HUES6 (cell line): ENCODE measurements at regions not wholly inside any gene's neighbourhood (a gene's known extent, or its start where the extent isn't known, plus 50 kb on each side); places are given as distances from the start of the nearest gene placed in this dataset.

Experiments used
- H3K27ac ChIP-seq: 2 replicates; pipeline ENCODE4 v1.7.0; 2013; ENCODE audit warnings: low read depth, mild to moderate bottlenecking, low read length, inconsistent platforms
- H3K27me3 ChIP-seq: 2 replicates; pipeline ENCODE4 v1.6.1; 2013; ENCODE audit warnings: low read length; ENCODE audit not compliant: control insufficient read depth, insufficient read depth
- H3K36me3 ChIP-seq: 2 replicates; pipeline ENCODE4 v1.6.1; 2013; ENCODE audit warnings: low read length; ENCODE audit not compliant: control insufficient read depth, insufficient read depth
- H3K4me1 ChIP-seq: 2 replicates; pipeline ENCODE4 v1.6.1; 2013; ENCODE audit warnings: low read length; ENCODE audit not compliant: control insufficient read depth, insufficient read depth
- H3K4me3 ChIP-seq: 2 replicates; pipeline ENCODE4 v1.5.1; 2013; ENCODE audit warnings: low read depth, low read length
- H3K9ac ChIP-seq: one replicate; pipeline ENCODE4 v1.6.1; 2013; ENCODE audit warnings: mild to moderate bottlenecking, low read length
- H3K9me3 ChIP-seq: 2 replicates; pipeline ENCODE4 v1.6.1; 2013; ENCODE audit warnings: low read depth, low read length; ENCODE audit not compliant: control insufficient read depth, insufficient read depth

GRCh38 chr13:74301258-74301935 is 167.2 kb upstream of the KLF12 start:
- H3K4me3 ChIP-seq: no peak overlapping the region
- no peak overlapping the region for H3K9ac ChIP-seq
- no peaks in the 10 kb centered on the region for H3K27me3 ChIP-seq

GRCh38 chr13:74300162-74300561 is 166.0 kb upstream of the KLF12 start:
- no peak overlapping the region for H3K27ac ChIP-seq
- no peaks in the 10 kb centered on the region for H3K36me3 ChIP-seq
- H3K9ac ChIP-seq: no peak overlapping the region
- H3K27me3 ChIP-seq: no peaks in the 10 kb centered on the region
- H3K4me3 ChIP-seq: no peak overlapping the region
- no peaks in the 10 kb centered on the region for H3K9me3 ChIP-seq
- peaks cover 14% of the 10 kb centered on the region for H3K4me1 ChIP-seq

More at GRCh38 chr13:74301258-74301935, 167.2 kb upstream of the KLF12 start:
- H3K9me3 ChIP-seq: no peaks in the 10 kb centered on the region
- H3K36me3 ChIP-seq: no peaks in the 10 kb centered on the region
- peaks cover 23% of the 10 kb centered on the region for H3K4me1 ChIP-seq
- no peak overlapping the region for H3K27ac ChIP-seq

GRCh38 chr13:74299721-74300120 is 165.5 kb upstream of the KLF12 start:
- Histone ChIP-seq H3K9ac (no peak overlapping the region), H3K27me3 (no peaks in the 10 kb centered on the region), H3K36me3 (no peaks in the 10 kb centered on the region), H3K4me3 (no peak overlapping the region), H3K4me1 (peaks cover 14% of the 10 kb centered on the region), H3K27ac (no peak overlapping the region), H3K9me3 (no peaks in the 10 kb centered on the region)

GRCh38 chr13:74298923-74299322 is 164.7 kb upstream of the KLF12 start:
- no peak overlapping the region for H3K27ac ChIP-seq
- no peaks in the 10 kb centered on the region for H3K36me3 ChIP-seq
- H3K9ac ChIP-seq: no peak overlapping the region
- H3K9me3 ChIP-seq: no peaks in the 10 kb centered on the region
- H3K27me3 ChIP-seq: no peaks in the 10 kb centered on the region
- H3K4me1 ChIP-seq: peaks cover 14% of the 10 kb centered on the region
- no peak overlapping the region for H3K4me3 ChIP-seq

- no peak overlapping the region for H3K4me3 ChIP-seq
- no peak overlapping the region for H3K9ac ChIP-seq
- H3K27me3 ChIP-seq: no peaks in the 10 kb centered on the region
- H3K4me1 ChIP-seq: peaks cover 31% of the 10 kb centered on the region
- no peaks in the 10 kb centered on the region for H3K36me3 ChIP-seq
- H3K9me3 ChIP-seq: no peaks in the 10 kb centered on the region
- no peak overlapping the region for H3K27ac ChIP-seq
Observed at GRCh38 chr13:74289861-74290773, 155.9 kb upstream of the KLF12 start.

- peaks cover 31% of the 10 kb centered on the region for H3K4me1 ChIP-seq
- no peaks in the 10 kb centered on the region for H3K9me3 ChIP-seq
- no peaks in the 10 kb centered on the region for H3K36me3 ChIP-seq
- no peak overlapping the region for H3K27ac ChIP-seq
- H3K4me3 ChIP-seq: no peak overlapping the region
- no peak overlapping the region for H3K9ac ChIP-seq
- H3K27me3 ChIP-seq: no peaks in the 10 kb centered on the region
Observed at GRCh38 chr13:74289107-74289506, 154.9 kb upstream of the KLF12 start.

- Histone ChIP-seq H3K9me3 (no peaks in the 10 kb centered on the region), H3K4me3 (no peak overlapping the region), H3K4me1 (peaks cover 31% of the 10 kb centered on the region), H3K27me3 (no peaks in the 10 kb centered on the region), H3K9ac (no peak overlapping the region), H3K36me3 (no peaks in the 10 kb centered on the region), H3K27ac (no peak overlapping the region)
Observed at GRCh38 chr13:74288361-74288911, 154.2 kb upstream of the KLF12 start.

GRCh38 chr13:74287724-74288169 is 153.5 kb upstream of the KLF12 start:
- Histone ChIP-seq H3K4me1 (peaks cover 31% of the 10 kb centered on the region), H3K4me3 (peak overlapping the region; percentile 28; the same call in 1 of the 2 replicates), H3K36me3 (no peaks in the 10 kb centered on the region), H3K27ac (no peak overlapping the region), H3K9me3 (no peaks in the 10 kb centered on the region), H3K9ac (no peak overlapping the region), H3K27me3 (no peaks in the 10 kb centered on the region)

- Histone ChIP-seq H3K4me1 (peaks cover 5% of the 10 kb centered on the region; the same call in 1 of the 2 replicates), H3K9ac (no peak overlapping the region), H3K9me3 (no peaks in the 10 kb centered on the region), H3K27ac (no peak overlapping the region), H3K4me3 (no peak overlapping the region), H3K27me3 (no peaks in the 10 kb centered on the region), H3K36me3 (no peaks in the 10 kb centered on the region)
Observed at GRCh38 chr13:74280795-74281490, 146.7 kb upstream of the KLF12 start.

GRCh38 chr13:74280093-74280794 is 146.0 kb upstream of the KLF12 start:
- Histone ChIP-seq H3K9me3 (no peaks in the 10 kb centered on the region), H3K27me3 (no peaks in the 10 kb centered on the region), H3K27ac (no peak overlapping the region), H3K9ac (no peak overlapping the region), H3K4me3 (no peak overlapping the region), H3K36me3 (no peaks in the 10 kb centered on the region), H3K4me1 (peaks cover 5% of the 10 kb centered on the region; the same call in 1 of the 2 replicates)
